NCI-H1417 (cell line): ENCODE measurements at regions not wholly inside any gene's neighbourhood (a gene's known extent, or its start where the extent isn't known, plus 50 kb on each side); places are given as distances from the start of the nearest gene placed in this dataset.
A peak's percentile ranks its signal among the peaks of the same experiment; 100 is the strongest.

Experiments used
- DNase-seq, 3 experiments: peaks; one replicate each; lab custom pipeline; 2025; lab: John Stamatoyannopoulos, UW

DNA sequence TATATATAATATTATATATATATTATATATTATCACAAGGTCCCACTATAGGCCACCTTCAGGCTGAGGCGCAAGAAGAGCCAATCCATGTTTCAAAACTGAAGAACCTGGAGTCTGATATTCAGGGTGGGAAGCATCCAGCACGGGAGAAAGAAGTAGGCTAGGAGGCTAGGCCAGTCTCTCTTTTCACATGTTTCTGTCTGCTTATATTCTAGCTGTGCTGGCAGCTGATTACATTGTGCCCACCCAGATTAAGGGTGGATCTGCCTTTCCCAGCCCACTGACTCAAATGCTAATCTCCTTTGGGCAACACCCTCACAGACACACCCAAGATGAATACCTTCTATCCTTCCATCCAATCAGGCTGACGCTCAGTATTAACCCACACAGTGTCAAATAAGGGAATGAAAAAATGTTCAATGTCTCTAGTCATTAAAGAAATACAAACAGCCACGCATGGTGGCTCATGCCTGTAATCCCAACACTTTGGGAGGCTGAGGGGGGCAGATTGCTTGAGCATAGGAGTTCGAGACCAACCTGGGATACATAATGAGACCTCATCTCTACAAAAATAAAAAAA is 135.4 kb upstream of the PCBD1 start:
- DNase-seq: peak in 1 of 3 experiments; percentile 4

DNA sequence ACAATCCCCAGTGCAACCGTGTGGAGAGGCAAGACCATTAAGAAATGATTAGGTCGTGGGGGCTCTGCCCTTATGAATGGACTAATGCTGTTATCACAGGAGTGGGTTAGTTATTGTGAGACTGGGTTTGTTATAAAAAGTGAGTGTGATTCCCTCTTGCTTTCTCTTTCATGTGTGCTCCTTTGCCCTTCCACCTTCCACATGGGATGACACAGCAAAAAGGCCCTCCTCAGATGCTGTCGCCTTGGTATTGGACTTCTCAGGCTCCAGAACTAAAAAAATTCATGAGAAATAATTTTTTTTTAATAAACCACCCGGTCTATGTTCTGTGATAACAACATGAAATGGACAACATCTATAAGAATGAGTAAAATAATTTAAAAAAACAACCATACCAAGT is 136.1 kb upstream of the PCBD1 start:
- DNase-seq: no peak

DNA sequence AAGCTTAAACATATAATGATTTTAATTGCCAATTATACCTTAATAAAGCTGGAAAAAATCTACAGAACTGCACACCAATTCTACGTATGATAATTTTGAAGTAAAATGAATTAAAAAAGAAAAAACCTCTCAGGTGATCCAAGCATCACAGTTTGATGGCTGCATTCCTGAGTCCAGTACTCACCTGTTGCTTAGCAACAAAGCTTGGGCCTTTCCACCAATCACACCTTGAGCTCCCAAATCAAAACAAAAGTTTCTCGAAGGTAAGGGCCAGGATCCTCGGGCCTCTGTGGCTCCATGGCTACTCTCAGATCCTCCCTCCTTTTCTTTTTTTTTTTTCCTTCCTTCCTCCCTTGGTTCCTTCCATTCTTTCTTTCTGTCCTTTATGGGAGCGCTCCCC is 137.2 kb upstream of the PCBD1 start:
- no peak for DNase-seq

DNA sequence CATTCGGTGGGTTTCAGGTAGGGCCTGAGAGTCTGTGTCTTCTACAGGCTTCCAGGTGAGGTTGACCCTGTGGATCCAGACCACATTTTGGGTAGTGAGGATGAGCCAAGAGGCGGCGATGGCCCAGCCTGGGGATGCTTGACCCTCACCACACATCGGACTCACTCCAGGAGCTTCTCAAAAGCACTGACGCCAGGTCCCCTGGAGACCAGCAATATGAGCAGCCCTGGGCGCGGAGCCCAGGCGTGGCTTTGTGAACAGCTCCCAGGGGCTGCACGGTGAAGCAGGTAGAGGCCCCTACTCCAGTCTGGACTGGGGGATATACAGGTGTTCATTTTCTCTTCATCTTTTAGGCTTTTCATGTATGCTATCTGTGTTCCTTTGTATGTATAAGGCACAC is 139.7 kb upstream of the PCBD1 start:
- DNase-seq: no peak

DNA sequence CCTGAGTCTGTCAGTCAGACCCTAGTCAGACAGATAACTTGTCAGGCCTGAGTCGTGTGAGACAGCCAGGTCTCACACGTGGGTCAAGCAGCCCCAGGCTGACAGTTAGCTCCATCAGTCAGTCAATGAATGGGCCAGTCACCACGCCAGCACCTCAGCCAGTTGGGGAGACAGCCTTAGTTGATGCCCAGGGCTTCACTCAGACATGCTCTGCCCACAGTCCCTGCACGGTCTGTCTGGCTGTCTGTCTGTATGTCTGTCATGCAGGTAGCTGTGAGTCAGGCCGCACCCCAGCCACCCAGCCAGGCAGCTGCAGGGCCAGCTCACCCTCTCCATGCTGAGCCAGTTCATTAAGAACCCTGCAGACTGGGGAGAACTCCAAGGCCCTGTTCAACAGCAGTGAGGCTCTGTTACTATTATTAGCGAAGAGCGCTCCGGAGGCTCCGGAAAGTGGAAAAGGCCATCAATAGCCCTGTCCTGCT is 141.1 kb upstream of the PCBD1 start:
- no peak for DNase-seq

DNA sequence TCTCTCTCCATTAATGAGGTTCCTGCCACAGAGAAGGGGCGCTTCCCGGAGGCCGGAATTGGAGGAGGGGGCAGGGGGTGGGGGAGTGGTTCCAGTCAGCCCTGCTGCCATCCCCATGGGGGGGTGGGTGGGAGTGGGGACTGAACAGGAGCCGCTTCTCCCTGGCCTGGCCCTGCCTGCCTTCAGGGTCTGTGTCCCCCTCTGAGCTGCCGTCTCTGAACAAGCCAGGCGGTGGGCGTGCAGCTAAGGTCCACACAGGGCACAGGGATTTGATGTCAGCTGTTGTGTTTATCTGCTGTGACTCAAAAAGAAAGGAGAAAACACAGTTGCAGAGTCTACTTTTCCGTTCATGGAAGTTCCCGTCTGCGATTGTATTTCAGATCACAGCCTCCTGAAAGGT is 141.5 kb upstream of the PCBD1 start:
- DNase-seq: no peak

DNA sequence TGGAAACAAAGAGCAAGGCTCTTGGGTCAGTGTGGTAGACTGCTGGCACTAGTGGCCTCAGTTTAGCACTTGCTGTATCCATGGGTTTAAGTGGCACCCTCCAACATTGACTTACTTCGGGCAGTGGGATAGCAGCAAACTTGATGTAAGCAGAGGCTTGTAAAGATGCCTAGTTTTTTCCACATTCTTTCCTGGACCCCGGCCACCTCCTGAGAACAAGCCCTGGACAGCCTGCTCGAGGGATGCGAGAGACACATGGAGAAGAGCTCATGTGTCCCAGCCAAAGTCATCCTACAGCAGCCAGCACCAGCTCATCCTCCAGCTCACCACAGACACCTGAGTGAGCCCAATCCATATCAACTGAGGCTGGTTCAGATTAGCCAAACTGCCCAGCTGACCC is 142.7 kb upstream of the PCBD1 start:
- no peak for DNase-seq

DNA sequence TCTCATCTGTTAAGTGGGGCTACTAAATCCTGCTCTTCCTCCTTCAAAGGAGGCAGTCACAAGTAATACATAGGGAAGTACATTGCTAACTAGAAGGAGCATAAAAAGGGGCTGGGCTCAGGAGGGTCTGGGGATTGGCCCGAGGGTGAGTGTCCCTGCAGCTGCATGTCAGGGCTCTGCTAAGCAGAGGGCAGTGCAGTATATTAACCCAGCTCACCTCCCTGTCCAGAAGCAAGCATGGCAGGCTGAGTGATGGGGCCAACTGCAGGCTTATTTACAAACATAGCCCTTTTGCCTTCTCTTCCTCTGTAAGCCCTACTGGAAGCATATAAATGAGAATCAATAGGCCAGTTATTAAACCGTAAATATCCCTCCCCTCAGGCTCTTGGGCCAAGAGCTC is 143.2 kb upstream of the PCBD1 start:
- no peak for DNase-seq

DNA sequence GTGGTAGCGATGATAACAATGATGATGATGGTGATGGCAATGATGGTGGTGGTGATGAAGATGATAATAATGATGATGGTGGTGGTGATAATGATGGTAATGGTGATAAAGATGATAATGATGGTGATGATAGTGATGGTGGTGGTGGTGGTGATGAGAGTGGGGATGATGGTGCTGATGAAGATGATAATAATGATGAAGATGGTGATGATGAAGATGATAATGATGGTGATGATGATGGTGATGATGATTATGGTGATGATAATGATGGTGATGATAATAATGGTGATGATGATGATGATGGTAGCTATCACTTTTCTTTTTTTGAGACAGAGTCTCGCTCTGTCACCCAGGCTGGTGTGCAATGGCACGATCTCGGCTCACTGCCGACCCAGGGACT is 144.5 kb upstream of the PCBD1 start:
- no peak for DNase-seq

DNA sequence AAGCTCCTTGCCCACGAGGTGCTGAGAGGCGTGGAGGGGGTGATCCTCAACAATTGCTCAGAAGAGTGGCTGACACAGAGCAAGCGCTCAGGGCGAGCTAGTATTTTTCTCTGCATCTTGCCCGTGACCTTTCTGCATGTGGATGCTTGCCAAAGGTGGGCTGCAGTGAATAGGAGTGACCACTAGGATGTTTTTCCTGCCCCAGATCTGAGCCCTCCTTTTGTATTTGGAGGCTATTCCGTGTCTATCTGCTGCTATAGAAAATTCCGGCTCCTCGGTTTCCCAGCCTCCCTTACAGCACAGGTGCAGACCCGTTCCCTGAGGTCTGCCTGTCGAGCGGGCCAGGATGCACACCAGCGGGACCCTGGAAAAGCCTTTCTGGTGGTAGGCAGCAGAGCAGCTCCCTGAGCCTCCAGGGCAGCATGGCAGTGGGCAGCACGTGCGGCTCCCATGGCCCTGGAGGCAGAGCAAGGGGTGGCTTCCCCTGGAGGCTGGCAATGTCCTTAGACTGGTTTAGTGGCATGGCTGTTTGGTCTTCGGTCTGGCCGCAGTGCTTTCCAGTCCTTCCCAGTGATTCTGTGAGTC is 145.1 kb upstream of the PCBD1 start:
- no peak for DNase-seq

DNA sequence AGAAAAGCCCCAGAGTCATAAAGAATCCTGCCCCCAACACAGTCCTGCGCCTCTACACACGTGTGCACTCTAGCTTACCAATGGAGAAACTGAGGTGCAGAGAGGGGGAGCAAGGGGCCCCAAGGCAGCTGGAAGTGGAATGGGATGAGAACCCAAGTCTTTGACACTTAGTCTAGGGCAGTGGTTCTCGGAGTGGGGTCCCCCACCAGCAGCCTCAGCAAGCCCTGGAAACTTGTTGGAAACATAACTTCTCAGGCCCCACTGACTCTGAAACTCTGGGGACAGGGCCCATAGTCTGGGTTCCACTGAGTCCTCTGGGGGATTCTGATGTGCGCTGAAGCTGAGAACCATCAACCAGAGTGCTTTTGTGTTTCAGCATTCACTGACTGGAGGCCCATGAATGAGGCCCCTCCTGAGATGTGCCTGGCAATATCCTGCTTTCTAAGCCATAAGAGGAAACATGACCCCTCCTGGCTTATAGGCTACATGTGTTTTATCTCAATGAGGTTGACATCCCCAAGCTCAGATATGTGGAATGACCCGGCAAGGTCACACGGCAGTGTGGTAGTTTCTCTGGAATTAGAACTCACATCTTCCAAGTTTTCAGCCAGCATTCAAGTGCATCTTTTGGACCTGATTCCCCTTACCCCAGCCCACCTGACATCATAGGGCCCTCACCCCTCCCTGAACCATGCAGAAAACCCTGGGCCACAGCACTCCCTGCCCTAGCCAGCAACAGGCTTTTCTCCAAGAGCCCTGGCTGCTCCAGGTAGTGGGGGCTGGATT is 147.3 kb upstream of the PCBD1 start:
- no peak for DNase-seq

DNA sequence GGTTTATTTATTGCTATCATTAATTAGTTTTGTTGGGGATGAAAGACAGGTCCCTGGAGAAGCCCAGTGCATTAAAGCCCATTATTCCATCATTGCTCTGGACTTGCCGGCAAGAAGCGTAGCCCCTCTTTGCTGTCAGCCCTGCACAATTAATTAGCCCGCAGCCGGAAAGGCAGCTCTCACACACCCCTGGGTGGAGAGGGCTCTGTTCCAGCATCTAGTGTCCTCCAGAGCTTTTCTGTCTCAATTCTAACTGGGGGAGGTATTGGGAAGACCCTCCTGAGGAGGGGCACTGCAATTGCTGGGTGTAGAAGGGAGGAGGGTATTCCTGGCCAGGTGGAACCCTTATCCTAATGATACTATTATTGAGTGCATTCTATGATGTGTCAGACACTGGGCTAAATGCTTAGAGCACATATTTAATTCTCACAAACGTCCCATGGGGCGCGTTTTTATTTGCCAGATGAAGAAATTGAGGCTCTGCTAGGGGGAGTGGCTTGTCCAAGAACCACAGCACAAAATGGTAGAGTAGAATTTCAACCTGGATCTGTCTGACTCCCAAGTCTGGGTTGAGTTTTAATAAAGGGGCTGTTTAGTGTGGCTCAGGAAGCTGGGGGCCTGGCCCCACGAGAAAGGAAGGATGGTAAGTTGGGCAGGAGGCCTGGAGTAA is 148.1 kb upstream of the PCBD1 start:
- DNase-seq: peak in 1 of 3 experiments; percentile 23

DNA sequence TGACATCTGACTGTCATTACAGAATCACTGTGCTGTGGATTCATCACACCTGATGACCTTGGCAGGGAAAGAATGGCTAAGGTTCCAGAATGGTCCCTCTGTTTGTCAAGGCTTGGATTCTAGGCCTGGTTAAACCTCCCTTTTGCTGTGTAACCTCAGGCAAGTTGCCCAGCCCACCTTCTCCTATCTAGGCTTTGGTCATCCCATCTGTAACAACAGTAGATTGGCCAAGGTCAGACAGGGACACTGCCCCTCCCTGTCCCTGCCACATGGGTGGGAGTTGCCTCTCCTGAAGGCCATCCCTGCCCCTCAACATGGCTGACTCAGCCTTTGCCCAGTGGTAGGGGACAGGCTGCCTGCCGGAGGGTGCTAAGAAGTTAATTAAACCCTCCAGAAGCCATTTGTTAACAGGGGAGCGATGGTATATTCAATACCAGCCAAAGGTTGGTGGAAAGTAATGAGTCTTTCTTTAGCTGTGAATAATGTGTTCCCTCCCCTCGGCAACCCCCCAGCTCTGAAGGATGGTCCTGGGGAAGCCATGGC is 149.8 kb upstream of the PCBD1 start:
- no peak for DNase-seq

DNA sequence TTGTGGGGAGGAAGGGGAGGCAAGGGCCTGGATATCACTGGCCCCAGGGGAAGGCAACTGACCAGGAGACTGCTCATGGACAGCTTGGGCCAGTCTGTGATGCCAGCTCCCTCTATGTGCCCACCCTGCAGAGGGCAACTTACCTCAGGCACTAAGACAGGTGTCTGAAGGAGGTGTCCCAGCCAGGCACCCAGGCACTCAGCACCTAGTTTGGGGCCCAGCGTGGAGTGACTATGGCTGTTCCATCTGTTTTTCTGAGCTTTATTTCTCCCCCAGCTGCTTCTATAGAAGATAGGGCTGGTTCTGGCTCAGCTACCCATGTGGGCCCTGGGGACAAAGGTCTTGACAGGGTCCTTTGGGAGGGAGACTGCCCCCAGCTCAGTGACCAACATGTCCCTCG is 150.6 kb upstream of the PCBD1 start:
- DNase-seq: no peak

DNA sequence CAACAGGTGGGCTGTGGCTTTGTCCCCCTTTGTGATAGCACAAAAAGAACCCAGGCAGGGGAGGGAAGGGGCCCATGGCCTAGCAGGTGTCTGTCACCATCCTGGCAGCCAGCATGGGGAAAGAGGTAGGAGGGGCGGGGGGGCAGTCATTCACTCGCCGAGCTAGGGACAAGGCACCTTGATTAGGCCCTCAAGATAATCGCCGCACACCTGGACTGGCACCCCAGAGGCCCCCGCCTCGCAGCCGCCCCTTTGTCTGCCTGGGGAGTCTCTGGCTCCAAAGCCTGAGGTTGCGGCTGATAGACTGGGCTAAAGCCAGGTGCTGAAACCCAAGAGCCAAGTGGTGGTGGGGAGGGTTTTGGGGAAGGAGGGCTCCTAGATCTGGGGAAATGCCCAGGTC is 151.2 kb upstream of the PCBD1 start:
- DNase-seq: peak in 2 of 3 experiments; percentile 74 to 85

DNA sequence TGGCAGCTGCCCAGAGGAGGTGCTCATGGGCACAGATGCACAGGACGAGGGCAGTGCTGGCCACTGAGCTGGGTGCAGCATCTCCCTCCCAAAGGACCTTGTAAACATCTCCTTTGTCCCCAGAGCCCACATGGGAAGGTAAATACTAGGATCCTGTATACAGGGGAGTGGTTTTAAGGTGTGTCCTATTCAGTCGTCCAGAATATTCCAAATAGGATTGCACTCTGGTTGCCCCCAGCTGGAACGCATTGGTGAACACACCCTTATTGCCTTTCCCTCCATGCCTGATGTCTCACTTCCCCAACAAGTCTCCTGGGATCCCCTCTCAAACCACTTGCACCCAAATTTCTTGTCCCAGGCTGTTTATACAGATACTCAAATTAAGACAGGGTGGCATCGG is 152.0 kb upstream of the PCBD1 start:
- DNase-seq: no peak

DNA sequence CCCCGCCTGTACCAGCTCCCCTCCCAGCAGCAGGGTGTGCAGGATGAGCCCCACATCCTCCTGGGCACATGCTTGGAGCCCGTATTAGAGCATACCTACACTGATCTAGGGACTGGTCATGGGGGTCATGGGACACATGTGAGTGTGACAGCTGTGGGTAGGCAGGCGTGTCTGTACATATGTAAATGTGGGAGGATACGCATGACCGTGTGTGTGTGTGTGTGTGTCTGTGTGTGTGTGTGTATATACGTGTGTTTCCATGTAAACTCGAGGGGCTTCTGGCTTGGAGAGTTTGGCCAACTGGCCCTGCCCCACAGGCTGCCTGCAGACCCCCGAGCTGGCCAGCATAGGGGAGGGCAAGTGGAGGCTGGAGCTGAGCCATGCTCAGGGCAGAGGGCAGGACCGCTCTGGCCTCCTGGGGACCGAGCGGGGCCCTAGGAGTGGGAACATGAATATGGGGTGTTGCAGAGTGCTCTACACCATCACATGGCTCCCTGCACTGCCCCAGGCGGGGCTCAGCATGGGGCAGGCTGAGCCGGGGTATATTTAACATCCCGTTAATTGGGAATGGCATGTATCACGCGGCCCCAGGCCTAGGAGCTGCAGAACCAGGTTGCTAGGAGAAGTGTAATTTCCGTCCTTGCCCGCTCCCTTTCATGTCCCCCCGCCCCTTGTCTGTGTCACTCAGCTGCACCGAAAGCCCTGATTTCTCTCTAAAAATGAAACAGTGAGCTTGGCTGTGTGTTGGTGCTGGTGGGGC is 152.7 kb upstream of the PCBD1 start:
- peak in 2 of 3 experiments; percentile 39 to 75 for DNase-seq

DNA sequence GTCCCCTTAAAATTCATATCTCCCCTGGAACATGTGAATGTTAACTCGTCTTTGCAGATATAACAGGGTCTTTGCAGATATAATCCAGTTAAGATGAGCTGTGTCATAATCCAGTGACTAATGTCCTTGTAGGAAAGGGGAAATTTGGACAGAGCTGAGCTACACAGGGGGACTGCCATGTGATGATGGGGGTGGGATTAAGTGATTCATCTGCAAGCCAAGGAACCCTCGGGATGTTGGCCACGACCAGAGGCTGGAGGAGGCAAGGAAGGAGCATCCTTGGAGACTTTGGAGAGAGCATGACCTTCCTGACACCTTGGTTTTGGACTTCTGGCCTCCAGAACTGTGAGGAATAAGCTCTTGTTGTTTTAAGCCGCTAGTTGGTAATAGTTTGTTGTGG is 153.9 kb upstream of the PCBD1 start:
- no peak for DNase-seq

DNA sequence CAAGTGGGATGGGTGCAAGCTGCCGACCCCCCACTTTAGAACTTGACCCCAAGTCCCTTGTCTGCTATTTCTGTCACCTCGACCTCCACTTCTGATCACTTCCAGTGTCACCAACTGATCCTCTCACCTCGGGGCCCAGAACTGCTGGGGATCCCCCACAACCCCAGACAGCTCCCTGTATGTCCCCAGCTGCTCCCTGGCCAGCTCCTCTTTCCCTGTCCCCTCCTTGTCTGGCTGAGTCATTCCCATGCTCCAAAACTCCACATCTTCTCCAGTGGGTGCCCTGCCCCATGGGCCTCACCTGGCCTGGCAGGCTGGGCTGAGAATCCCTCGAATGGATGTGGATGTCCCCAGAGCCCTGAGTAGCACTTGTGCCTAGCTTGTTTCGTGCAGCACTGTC is 154.3 kb upstream of the PCBD1 start:
- DNase-seq: no peak

DNA sequence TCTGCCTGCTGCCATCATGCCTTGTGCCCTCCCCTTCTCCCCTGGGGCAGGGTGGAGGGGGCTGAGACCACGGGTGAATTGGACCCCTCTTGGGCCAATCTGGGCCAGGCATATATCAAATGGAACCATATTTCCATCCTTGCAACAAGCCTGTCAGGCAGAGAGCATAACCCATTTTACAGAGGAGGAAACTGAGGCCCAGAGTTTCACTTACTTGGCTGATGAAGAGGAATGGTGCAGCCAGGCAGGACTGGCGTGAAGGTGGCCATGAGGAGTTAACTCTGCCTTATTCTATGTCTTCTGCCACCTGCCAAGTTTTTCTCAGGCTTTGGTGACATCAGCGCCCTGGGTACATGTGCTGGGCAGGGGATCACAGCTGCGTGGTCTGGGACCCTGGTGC is 155.5 kb upstream of the PCBD1 start:
- no peak for DNase-seq

DNA sequence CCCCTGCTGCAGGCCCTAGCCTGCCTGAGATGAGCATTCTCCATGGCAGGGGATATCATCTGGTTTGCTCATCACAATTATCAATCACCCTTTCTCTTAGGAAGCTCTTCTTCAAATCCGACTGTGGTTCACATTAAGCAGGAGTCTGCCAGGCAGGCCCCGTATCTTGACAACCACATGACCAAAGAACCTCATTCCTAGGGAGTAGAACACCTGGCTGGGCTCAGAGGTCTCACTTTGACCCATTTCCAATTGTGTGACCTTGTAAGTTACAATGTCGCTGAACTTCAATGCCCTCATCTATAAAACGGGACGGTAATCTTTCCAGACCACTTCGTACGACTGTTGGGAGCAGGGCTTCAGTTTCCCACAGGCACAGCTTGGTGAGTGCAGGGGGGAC is 156.4 kb upstream of the PCBD1 start:
- no peak for DNase-seq
